ENCODE measurements at regions not wholly inside any gene's neighbourhood (a gene's known extent, or its start where the extent isn't known, plus 50 kb on each side); places are given as distances from the start of the nearest gene placed in this dataset.

GRCh38 chrX:139121616-139122286 lies 408.8 kb upstream of the F9 start:
- TF ChIP-seq, protein P1, sequence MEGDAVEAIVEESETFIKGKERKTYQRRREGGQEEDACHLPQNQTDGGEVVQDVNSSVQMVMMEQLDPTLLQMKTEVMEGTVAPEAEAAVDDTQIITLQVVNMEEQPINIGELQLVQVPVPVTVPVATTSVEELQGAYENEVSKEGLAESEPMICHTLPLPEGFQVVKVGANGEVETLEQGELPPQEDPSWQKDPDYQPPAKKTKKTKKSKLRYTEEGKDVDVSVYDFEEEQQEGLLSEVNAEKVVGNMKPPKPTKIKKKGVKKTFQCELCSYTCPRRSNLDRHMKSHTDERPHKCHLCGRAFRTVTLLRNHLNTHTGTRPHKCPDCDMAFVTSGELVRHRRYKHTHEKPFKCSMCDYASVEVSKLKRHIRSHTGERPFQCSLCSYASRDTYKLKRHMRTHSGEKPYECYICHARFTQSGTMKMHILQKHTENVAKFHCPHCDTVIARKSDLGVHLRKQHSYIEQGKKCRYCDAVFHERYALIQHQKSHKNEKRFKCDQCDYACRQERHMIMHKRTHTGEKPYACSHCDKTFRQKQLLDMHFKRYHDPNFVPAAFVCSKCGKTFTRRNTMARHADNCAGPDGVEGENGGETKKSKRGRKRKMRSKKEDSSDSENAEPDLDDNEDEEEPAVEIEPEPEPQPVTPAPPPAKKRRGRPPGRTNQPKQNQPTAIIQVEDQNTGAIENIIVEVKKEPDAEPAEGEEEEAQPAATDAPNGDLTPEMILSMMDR (IDR thresholded peaks at IDR 0.05): no peak
- no peak for TF ChIP-seq POLR2A (IDR thresholded peaks at IDR 0.05)
